Hypothalamus (tissue), 51 donors: ENCODE measurements at regions not wholly inside any gene's neighbourhood (a gene's known extent, or its start where the extent isn't known, plus 50 kb on each side); places are given as distances from the start of the nearest gene placed in this dataset.
A peak's percentile ranks its signal among the peaks of the same experiment; 100 is the strongest.
"Not testable (repeated sequence)": the region's sequence is repeated elsewhere in the genome, so short reads cannot be mapped to it uniquely, and the experiment has no call there.

Experiments used
- DNase-seq, 51 donors: peaks; one replicate each; lab custom pipeline; 2025; lab: John Stamatoyannopoulos, UW

DNA sequence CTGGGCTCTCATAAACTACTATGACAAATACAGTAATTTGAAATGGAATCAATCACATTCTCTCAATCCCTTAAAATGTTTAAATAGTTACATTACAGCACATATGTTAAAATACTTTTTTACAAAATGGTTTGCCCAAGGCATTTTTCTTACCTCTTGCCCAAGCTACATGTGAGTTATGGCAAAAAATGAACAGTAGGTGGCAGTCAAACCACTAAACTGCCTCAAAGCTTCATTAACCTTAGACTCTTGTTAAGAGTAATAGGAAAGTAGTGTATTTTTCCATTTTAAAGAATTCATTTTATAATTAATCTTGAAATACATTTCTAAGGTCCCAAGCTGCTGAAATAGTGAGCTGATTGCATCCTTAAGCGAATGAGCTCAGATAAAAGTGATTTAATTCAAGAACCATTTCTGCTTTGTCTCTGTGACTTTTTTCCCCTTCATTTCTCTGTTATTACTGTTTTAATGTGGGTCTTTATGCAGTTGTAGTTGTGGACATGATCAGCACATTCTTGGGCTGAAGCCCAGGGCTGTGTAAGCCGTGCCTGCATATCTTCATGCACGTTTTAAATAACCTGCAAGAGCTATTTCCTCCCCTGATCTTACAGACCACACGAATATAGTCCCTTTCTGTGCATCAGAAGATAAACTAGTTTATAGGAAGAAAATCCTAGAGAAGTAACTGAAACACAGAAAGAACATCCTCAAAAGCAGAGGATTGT lies 311.8 kb downstream of the LNPK start:
- DNase-seq, result peak in 12 of 51 donors; percentile 1 to 30 (median 6)

GRCh38 chr2:175688243-175688642 lies 313.8 kb downstream of the LNPK start:
- no peak for DNase-seq

DNA sequence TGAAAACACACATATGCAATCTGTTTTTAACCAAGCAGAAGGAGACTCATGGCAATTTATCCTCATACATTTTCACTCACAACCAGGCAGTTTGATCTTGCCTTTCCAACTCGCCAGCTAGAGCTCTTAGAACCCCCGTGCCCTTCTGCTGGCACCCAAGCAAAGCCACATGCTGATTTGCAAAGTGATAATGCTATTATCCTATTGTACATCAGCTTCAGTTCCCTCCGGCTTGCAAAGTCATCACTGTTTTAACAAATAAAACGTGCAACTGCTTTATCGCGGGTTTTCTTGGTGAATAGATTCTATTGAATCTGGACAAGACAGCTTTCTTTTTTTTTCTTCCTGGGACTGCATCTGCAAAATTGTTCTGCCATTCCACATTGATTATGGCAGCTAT lies 314.6 kb downstream of the LNPK start:
- DNase-seq, result no peak

- no peak for DNase-seq
Measured at GRCh38 chr2:175686002-175686401, 316.1 kb downstream of the LNPK start.

DNA sequence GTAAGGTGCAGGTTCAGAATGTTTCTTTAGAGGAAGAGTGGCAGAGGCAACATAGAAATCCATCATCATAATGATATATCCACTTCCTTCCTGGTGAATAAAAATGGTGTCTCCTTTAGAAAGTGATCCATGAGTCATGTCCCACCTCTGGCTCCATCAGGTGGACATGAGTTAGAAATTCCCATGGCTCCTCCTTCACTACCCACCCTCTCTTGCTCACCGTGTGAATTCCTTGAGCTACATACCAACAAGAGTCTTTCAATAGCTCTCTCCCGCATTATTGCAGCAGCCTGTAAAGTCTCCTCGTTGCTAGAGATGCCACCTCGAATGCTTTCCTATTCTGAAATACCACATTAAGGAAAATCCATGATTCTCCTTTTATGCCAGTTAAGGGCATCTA lies 317.6 kb downstream of the LNPK start:
- DNase-seq, result no peak

DNA sequence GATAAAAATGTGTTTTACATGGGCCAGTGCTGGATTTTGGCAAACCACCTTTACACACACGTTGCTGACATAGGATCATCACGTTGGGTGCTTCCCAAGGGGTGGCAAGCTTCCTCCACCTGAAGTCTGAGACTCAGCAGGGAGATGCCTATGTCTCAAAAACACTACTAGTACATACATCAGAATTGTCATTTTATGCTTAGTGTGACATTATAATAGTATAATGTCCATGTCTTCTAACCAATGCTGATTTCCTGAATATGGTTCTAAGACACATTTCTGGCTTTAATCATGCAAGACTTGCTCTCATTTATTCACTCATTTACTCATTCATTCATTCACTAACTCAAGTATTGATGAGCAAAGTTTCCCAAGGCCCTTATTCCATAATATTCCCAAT lies 322.3 kb downstream of the LNPK start:
- DNase-seq, result no peak

- peak in 1 of 51 donors; percentile 3 for DNase-seq
Measured at GRCh38 chr2:175679231-175679630, 322.8 kb downstream of the LNPK start.

- DNase-seq, result no peak
Measured at GRCh38 chr2:175677880-175678279, 324.2 kb downstream of the LNPK start.

- no peak for DNase-seq
Measured at GRCh38 chr2:175676813-175677212, 325.3 kb downstream of the LNPK start.

- not testable (repeated sequence) for DNase-seq
Measured at GRCh38 chr2:175668804-175669203, 333.3 kb downstream of the LNPK start.

- DNase-seq, result no peak
Measured at GRCh38 chr2:175662335-175662734, 339.7 kb downstream of the LNPK start.

DNA sequence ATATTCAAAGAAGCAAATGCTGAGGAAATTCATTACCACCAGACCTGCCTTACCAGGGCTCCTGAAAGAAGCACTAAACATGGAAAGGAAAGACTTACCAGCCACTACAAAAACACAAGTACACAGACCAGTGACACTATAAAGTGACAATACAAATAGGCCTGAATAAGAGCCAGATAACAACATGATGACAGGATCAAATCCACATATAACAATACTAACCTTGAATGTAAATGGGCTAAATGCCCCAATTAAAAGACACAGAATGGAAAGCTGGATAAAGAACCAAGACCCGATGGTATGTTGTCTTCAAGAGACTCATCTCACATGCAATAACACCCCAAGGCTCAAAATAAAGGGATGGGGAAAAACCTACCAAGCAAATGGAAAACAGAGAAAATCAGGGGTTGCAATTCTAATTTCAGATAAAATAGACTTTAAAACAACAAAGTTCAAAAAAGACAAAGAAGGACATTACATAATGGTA lies 353.4 kb downstream of the LNPK start:
- no peak for DNase-seq

DNA sequence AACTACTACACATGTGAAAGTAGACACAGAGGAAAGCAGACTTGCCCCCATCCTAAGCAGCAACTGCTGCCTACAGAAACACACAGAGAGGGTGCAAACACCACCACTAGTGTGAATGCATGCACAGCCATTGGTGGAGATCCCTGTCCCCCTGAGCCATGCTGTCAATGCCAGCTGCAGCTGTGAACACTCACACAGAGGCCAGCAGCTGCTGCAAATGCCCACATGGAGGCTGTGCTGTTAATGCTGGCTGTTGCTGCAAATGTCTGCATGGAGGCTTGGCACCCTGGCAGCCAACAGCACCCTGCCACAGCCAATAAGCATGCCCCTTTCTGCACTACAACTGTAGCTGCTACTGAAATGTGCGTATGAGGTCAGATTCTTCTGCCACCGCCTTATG lies 355.0 kb downstream of the LNPK start:
- no peak for DNase-seq

DNA sequence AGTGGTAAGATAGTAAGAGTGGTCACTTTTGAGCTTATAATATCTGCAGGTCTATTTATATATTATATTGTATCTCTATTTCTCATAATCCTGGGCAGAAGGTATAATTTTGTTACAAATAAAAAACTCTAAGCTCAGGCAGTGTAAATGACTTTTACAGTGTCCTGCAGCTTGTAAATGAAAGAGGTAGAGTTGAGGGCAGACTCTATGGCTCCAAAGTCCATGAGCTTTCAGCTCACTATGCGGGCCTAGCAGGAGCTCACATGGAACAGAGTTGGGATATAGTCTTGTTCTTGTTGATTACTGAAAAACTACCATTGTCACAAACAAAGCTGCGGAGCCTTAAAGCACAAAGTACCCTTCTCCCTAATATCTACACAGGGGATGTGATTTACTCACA lies 361.4 kb downstream of the LNPK start:
- no peak for DNase-seq

GRCh38 chr2:175633227-175633626 lies 368.8 kb downstream of the LNPK start:
- no peak for DNase-seq

GRCh38 chr2:175631245-175631623 lies 370.8 kb downstream of the LNPK start:
- DNase-seq, result no peak

GRCh38 chr2:175630280-175631244 lies 371.5 kb downstream of the LNPK start:
- no peak for DNase-seq

- DNase-seq, result no peak
Measured at GRCh38 chr2:175628243-175628642, 373.8 kb downstream of the LNPK start.

DNA sequence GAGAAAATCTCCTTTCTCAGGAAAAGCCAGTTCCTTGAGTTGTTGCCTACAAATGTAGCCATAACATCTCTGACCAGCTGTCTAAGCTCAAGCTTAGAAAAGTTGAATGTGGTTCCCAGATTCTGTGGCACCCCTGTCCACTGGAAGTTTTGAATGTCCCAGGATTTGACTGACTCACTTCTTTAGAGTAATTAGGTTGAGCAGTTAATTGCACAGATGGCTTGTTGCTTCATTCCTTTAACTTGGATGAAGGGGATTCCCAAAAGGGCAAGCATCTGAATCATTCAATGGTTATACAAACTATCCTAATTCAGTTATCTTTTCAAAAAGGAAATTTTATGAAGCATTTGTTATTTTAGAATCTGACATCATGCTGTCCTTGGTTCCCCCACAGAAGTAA lies 374.7 kb downstream of the LNPK start:
- DNase-seq, result no peak

DNA sequence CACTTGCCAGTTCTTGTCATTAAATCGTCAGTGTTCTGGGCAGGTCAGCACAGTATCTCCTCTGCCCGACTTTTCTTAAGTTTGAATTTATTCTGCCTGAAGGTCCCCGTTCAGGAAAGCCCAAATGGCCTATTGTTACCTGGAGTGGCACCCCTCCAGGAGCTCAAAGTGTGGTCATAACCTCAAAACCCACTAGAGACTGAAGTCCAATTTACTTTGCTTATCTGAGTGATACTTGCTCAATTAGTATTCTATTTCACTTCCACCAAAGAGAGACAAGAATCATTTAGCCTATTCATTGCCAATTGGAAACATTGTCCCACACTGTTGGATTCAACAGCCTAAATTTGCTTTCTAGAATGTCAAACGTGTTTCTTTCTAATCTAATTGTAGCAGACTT lies 375.3 kb downstream of the LNPK start:
- DNase-seq, result no peak

DNA sequence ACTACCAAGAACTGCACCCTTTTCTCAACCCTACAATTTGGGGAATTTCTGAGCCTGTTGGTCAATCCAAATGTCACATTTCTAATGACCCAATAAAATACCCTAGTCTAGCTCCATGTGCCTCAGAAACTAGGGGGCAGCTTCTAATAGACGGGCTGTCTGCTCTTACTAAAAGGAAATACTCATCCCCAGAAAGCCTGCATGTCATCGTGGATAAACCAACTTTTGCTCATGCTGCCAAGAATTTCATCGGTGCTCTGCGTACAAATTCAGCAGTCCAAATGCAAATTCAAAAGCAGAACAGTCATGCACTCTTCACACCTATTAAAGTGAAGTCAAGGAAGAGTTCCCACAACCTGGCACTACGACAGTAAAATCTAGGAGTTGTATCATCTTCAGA lies 377.3 kb downstream of the LNPK start:
- DNase-seq, result no peak
